PC-9 (cell line): ENCODE measurements at regions not wholly inside any gene's neighbourhood (a gene's known extent, or its start where the extent isn't known, plus 50 kb on each side); places are given as distances from the start of the nearest gene placed in this dataset.
A peak's percentile ranks its signal among the peaks of the same experiment; 100 is the strongest.

Source experiments
- CTCF ChIP-seq: fragments of 200-600 bp; sonication (generic); conservative IDR thresholded peaks from 2 replicates; pipeline ENCODE4 v1.6.1; 2017; ENCODE audit warnings: mixed run types, antibody characterized with exemption, mild to moderate bottlenecking, moderate library complexity
- EZH2 ChIP-seq: fragments of 200-600 bp; sonication (generic); IDR thresholded peaks from 2 replicates; pipeline ENCODE4 v1.8.0; 2017; ENCODE audit warnings: antibody characterized with exemption, low read depth

- peak; percentile 21; the same call in 1 of the 2 replicates for TF ChIP-seq CTCF
- TF ChIP-seq EZH2 = no peak
These were observed 111.6 kb upstream of the DCBLD2 start for GRCh38 chr3:99013077-99013476.
